GM19438 (cell line): ENCODE measurements at regions not wholly inside any gene's neighbourhood (a gene's known extent, or its start where the extent isn't known, plus 50 kb on each side); places are given as distances from the start of the nearest gene placed in this dataset.
"Not testable (repeated sequence)": the region's sequence is repeated elsewhere in the genome, so short reads cannot be mapped to it uniquely, and the experiment has no call there.

ENCODE experiments used
- ATAC-seq: cut with Tn5 transposase; IDR thresholded peaks from one replicate; pipeline ENCODE4 v1.9.1; 2021; ENCODE audit warnings: low read depth; ENCODE audit not compliant: unreplicated experiment

DNA sequence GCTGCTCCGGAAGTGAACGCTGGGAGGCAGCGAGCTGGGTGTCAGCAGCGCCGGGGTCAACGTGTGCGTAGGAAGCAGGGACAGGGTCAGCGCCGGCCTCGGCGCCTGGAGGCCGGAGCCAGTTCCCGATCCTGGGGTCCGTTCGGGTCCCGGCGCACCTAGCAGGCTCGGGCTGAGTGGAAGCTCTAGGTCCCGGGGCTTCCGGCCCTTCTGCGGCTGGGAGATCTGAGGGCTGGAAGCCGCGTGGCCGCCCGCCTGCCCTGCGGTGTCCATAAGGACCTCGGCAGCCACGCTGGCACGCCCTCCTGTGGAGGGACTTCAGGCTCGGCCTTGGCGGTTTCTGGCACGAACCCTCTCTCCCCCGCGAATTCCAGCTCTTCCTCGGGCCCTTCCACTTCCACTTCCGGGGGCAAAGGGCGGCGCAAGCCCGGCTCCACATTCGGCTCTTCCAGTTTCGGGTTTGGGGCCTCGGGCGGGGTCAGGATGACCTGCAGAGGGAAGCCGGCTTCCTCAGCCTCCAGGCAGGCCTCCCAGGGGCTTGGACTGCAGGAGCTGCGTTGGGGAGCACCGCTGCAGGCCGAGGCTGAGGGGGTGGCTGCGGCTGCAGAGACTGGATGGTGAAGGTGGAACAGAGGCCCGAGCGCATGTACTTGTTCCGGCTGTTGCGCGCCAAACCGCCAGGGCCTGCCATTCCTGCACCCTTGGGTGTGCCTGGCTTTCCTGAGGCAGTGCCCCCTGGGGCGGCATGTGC is 146.2 kb downstream of the TMEM121 start:
- ATAC-seq = not testable (repeated sequence)

DNA sequence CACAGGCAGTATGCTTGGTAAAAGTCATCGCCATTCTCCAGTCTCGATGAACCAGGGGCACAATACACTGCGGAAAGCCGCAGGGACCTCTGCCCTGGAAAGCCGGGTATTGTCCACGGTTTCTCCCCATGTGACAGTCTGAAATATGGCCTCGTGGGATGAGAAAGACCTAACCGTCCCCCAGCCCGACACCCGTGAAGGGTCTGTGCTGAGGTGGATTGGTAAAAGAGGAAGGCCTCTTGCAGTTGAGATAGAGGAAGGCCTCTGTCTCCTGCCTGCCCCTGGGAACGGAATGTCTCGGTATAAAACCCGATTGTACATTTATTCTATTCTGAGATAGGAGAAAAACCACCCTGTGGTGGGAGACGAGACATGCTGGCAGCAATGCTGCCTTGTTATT is 149.1 kb downstream of the TMEM121 start:
- ATAC-seq = not testable (repeated sequence)

- ATAC-seq = not testable (repeated sequence)
Measured at GRCh38 chr14:105675905-105676670, 149.7 kb downstream of the TMEM121 start.

DNA sequence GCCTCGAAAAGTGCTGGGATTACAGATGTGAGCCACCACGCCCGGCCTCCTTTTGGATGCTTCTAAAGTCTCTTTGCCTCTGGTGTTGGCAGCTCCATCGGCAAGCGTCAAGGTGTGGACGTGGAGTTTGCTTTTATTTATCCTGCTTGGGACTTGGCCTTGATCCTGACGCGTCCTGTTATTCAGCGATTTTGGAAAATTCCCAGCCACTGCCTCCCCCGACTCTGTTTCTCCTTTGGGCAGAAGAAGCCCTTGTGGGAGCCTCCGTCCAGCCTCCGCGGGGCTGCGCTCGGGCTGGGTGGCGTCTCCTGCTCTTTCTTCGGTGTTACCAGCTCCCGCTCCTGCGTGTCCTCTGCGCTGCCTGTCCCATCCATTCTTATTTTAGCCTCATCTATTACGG is 151.7 kb downstream of the TMEM121 start:
- ATAC-seq = not testable (repeated sequence)

DNA sequence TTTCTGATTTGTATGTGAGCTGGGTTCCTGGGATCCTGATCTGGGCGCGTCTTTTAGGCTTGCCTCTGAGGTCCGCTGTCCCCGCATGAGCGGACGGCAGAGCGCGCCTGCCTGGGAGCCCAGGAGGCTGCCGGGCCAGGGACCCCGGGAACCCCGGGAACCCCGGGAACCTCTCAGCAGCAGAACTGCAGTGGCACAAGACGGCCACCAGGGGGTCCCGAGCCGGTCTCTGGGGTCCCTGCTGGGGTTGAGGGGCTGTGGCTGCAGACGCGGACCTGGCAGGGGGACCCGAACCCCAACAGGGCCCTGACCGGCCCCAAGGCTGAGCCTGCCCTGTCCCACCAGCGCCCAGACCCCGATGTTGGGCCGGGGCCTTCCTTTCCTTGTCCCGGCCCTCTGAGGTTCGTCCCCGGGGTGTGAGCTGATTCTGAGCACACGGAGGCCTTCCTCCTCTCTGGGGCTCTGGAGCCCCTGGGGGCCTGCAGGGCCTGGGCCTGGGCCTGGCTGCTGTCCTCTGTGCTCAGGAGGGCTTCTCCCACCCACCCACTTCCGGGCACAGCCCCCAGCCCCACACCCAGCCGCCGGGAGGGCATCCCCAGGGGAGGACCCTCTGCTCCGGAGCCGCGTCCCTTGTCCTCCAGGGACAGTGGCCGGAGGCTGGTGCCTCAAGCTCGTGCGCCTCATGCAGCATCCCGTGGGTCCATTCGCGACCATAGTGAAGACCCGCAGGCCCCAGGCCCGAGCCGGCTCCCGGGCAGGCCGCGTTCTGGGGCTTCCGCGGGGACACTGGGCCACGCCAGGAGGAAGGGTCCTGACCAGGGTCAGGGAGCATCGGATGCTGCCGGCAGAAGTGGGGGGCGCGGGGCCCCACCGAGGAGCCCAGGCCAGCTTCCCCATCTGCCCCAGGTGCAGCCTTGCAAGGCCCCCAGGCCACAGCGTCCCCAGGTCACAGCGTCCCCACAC is 152.9 kb downstream of the TMEM121 start:
- ATAC-seq = peak; percentile 3

- peak; percentile 44 for ATAC-seq
Measured at GRCh38 chr14:105679959-105680735, 153.8 kb downstream of the TMEM121 start.

DNA sequence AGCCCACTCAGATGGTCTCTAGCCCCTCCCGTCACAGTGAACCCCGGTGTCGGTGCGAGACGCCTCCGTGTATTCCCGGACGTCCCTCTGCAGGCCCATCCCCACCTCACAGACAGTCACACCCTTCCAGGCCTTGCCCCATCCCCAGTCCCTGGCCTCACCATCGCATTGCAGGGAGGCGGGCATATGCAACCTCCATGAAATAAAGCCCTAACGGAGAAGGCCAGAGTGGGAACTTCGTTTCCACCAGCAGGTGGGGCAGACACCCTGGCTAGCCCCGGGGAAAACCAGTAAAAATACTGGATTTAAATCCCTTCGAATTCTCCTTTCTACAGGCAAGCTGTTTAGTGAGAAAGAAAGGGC is 154.3 kb downstream of the TMEM121 start:
- peak; percentile 36 for ATAC-seq

DNA sequence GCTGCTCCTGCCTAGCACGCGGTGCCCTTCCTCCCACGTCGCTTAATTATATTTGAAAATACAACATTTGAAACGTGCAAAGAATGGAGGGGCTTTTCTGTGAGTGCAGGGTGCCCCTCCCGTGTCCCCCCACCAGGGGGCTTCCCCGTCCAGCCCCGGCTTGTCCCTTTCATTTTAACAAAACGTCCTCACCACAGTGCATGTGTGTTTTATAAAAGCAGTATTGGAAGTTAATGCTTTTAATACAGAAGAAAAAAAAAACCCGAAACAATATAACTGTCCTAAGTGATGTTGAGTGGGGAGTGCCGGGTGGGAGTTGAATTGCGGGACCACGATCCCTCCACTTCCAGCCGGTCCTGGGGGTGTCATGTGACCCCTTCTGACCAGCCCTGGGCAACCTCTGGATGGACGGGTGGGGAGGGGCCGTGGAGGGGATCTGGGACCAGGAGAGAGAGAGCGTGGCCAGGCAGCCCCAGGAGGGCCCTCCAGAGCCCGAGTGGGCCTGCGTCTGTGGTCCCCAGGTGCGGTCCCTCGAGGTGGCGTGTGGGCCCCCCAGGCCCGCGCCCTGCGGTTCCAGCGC is 155.3 kb downstream of the TMEM121 start:
- not testable (repeated sequence) for ATAC-seq

DNA sequence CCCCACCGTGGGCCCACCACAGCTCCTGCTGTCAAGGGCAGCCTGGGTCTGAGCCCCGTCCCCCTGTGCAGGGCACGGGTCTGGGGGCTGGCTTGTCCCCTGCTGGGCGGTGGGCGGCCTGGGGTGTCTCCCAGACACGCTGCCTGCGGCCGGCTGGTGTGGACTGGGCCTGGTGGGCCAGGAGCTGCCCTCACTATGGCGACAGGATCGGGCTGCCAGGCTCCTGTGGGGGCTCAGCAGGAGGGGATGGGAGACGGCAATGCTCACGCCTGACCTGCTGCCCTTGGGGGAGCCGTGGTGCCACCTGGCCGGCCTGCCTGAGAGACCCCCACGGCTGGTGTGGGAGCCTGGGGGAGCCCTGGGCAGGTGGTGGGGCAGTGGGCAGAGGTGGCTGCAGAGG is 156.1 kb downstream of the TMEM121 start:
- ATAC-seq = not testable (repeated sequence)

GRCh38 chr14:105682956-105683570 is 156.7 kb downstream of the TMEM121 start:
- ATAC-seq = no peak

GRCh38 chr14:105684056-105684455 is 157.7 kb downstream of the TMEM121 start:
- not testable (repeated sequence) for ATAC-seq

DNA sequence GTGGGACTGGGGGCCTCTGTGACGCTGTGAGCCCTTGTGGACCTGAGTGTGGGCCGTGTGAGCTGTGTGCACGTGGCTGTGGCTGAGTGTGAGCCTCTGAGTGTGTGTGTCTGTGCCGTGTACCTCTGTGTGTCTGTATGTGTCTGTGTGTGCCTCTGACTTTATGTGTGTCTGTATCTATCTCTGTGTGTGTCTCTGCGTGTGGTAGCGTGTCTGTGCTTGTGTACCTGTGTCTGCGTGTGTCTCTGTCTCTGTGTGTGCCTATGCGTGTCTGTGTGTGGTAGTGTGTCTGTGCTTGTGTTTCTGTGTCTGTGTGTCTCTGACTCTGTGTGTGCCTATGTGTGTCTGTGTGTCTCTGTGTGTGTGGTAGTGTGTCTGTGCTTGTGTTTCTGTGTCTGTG is 158.2 kb downstream of the TMEM121 start:
- ATAC-seq = not testable (repeated sequence)

- no peak for ATAC-seq
Measured at GRCh38 chr14:105685003-105685402, 158.6 kb downstream of the TMEM121 start.

- ATAC-seq = not testable (repeated sequence)
Measured at GRCh38 chr14:105685605-105686004, 159.2 kb downstream of the TMEM121 start.

DNA sequence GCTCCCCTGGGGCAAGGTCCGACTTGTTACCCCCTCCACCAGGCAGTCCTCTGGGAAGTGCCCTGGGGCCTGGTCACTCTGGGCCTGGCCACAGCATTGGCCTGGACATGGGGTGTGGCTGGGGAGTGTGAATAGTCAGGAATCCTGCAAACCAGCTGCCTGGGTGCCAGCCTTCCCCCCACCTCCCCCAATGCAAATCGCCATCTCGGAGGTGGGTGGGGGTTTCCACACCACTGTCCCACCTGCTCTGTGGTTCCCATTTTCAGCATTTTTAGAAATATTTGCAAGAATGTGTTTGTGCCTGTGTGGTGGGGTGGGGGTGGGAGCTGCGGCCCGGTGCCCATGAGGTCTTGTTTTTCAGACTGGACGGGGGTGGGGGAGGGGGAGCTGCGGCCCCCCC is 159.7 kb downstream of the TMEM121 start:
- peak; percentile 36 for ATAC-seq

DNA sequence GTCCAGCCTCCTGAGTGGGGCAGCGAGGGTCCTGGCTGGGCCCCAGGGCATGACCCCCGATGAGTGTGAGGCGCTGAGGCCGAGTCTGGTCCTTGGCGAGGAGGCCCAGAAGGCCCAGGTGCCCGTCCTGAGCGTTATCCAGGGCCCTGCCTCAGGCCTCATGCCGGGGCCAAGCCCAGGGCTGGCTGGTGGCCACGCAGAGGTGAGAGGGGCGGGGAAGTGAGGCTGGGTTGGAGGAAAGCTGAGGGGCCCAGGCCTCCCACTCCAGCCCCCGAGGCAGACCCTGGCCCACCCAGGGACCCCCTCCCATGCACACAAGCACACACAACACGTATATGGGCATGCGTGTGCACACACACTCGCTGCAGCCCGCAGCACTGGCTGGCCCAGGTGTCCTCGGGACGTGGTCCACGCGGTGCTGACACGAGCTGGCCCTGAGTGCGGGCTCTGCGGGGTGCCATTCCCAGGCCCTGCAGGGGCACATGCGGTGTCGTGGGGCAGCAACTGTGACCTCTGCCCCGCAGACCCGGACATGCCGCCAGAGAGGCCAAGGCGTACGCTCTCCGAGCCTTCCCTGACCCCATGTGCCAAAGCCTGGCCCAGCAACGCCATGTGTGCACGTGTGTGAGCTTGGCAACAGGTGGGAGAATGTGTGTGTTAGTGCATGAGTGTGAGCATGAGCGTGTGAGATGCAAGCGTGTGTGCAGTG is 160.2 kb downstream of the TMEM121 start:
- ATAC-seq = peak; percentile 18

- not testable (repeated sequence) for ATAC-seq
Measured at GRCh38 chr14:105687171-105688022, 161.0 kb downstream of the TMEM121 start.

DNA sequence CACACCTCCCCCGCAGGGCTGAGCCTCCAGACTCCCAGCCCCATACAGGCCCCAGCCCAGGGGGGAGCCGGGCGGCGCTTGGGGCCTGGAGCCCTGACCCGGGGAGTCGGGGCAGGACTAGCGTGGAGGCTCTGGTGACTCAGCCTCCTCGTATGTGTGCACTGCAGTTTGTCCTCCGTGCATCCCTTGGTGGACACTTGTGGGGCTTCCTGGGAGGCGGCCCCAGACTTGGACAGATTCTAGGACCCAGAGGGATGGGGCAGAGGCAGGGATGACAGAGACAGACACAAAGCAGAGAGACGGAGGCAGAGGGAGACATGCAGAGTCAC is 161.6 kb downstream of the TMEM121 start:
- ATAC-seq = not testable (repeated sequence)
